AG10803 (cell line): ENCODE measurements at regions not wholly inside any gene's neighbourhood (a gene's known extent, or its start where the extent isn't known, plus 50 kb on each side); places are given as distances from the start of the nearest gene placed in this dataset.

Experiments used
- DNase-seq: peaks from one replicate; pipeline ENCODE4 v3.0.0; 2010; ENCODE audit warnings: low read depth
- H3K4me3 ChIP-seq: 2 replicates; pipeline ENCODE4 v1.5.1; 2011; ENCODE audit warnings: mild to moderate bottlenecking, low read length, control low read depth
- TF ChIP-seq, protein P1 (sequence below): conservative IDR thresholded peaks from 2 replicates; pipeline ENCODE4 v1.5.1; 2011; ENCODE audit warnings: mild to moderate bottlenecking, low read length, control low read depth, inconsistent platforms

DNA sequence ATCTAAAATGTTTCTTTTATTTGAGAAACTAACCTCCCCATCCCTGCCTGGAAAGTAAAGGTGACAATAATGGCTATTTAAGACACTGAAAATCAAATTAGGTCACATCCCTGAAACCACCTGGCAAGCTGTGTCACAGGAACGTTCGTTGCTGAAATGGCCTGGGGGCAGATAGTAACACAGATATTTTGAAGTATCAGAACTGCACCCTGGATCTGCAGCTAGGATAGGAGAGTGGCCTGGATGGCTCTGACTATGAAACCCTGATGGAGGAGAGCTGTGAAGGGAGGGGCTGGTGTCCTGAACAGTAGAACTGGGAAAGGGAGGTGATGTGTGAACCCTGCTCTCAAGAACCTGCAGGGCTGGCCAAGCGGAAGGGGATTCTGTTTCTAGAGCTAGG, 648.3 kb upstream of the CFAP20DC start:
- DNase-seq = no peak
- TF ChIP-seq, protein P1, sequence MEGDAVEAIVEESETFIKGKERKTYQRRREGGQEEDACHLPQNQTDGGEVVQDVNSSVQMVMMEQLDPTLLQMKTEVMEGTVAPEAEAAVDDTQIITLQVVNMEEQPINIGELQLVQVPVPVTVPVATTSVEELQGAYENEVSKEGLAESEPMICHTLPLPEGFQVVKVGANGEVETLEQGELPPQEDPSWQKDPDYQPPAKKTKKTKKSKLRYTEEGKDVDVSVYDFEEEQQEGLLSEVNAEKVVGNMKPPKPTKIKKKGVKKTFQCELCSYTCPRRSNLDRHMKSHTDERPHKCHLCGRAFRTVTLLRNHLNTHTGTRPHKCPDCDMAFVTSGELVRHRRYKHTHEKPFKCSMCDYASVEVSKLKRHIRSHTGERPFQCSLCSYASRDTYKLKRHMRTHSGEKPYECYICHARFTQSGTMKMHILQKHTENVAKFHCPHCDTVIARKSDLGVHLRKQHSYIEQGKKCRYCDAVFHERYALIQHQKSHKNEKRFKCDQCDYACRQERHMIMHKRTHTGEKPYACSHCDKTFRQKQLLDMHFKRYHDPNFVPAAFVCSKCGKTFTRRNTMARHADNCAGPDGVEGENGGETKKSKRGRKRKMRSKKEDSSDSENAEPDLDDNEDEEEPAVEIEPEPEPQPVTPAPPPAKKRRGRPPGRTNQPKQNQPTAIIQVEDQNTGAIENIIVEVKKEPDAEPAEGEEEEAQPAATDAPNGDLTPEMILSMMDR = no peak
- H3K4me3 ChIP-seq = no peak overlapping the region

DNA sequence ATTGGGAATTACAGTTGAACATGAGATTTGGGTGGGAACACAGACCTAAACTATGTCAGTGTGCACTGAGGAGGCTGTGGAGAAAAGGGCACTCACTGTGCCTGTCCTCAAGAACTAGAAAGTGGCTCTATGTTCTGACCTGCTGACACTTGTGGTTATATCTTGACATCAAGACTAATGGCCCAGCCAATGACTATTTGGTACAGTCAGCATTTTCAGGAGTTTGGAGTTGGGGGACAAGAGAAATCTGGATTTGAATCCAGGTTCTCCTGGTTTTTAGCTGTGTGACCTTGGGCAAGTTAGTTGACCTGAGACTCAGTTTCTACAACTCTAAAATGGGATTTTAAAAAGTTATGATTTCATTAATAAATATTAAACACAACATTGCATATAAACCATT, 647.0 kb upstream of the CFAP20DC start:
- no peak for DNase-seq
- no peak overlapping the region for H3K4me3 ChIP-seq
- TF ChIP-seq, protein P1 = no peak

DNA sequence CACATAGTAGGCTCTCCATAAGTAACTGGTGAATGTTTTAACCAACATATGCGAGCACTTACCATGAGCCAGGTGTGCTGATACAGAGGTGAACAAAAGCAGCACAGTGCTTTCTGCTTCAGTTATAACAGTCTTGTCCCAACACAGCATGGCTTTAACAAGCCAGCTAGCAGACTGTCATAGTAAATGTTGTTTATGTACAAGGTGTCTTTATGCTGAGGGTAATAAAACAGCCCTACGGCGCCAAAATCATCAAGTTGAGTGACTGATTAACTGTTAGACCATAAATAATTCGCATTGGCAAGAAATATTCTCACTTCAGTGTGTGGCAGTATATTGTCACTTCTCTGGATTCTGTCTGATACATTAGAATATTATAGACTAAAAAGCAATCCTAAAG, 646.0 kb upstream of the CFAP20DC start:
- TF ChIP-seq, protein P1 = no peak
- no peak for DNase-seq
- no peak overlapping the region for H3K4me3 ChIP-seq

DNA sequence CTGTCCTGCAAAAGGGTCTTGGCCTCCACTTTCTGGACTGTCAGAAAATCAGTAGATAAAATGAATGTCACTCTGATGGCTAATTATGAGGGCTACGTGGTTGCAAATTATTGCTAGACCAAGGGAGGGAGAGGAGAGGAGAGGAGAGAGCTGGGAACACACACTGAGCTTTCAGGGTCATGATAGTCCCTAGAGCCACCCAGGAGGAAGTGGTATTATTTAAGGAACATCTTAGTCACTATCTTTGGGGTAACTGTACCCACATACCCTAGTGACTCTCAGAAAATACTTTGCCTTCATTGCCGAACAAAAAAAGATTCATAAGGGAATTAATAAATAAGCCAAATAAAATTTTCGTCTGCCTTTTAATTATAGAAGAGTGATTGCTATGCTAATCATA, 642.3 kb upstream of the CFAP20DC start:
- TF ChIP-seq, protein P1 = no peak

DNA sequence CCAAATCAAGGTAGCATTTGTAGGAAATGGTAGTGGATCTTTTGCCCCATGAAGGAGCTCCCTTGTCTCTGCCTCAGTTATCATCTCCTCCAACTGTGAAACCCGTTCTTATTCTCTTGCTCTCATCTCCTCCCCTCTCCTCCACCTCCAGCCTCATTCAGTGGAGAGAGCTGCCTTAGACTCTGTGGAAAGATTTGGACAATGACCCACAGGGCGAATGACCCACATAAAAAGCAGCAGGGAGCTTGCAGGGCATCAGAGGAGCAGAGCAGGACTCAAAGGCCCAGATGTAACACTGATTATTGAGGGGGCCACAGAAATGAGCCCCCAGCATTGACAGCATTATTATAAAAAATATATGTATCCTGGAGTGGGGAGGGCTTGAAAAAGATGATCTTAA, 641.1 kb upstream of the CFAP20DC start:
- TF ChIP-seq, protein P1 = no peak
- DNase-seq = no peak
- no peak overlapping the region for H3K4me3 ChIP-seq

More for the DNA sequence above, 642.3 kb upstream of the CFAP20DC start:
- no peak overlapping the region for H3K4me3 ChIP-seq
- no peak for DNase-seq

DNA sequence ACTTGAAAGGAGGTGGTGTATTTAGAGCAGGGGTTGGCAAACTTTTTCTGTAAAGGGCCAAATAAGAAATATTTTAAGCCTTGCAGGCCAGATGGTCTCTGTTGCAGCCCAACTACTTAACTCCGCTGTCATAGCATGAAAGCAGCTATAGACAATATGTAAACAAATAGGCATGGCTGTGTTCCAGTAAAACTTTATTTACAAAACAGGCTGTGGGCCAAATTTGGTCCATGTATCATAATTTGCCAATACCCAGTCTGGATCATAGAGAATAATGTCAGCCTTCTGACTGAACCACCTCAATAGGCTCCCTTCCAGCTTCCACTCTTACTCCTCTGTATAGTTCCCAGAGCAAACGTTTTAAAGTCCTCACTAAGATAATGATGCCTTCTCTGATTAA, 638.8 kb upstream of the CFAP20DC start:
- no peak overlapping the region for H3K4me3 ChIP-seq
- TF ChIP-seq, protein P1 = no peak
- no peak for DNase-seq

DNA sequence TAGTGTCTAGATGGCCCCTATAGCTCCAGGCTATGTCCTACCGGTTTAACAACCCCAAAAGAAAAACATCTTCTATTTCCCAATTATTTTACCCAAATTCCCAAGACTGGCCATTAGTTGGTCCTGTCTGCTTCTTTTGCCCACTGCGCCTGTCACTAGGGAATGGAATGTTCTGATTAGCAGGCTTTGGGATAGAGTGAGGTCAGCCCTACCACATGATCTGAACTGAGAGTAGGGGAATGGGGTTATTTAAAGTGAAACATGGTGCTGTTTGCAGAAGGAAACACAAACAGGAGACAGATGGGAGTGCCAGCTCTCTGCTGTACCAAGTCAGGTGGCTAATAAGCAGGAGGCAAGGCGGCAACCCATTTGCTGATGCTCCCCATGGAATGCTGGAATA, 635.6 kb upstream of the CFAP20DC start:
- no peak overlapping the region for H3K4me3 ChIP-seq
- TF ChIP-seq, protein P1 = no peak
- no peak for DNase-seq
